ENCODE measurements at regions not wholly inside any gene's neighbourhood (a gene's known extent, or its start where the extent isn't known, plus 50 kb on each side); places are given as distances from the start of the nearest gene placed in this dataset.
"Not testable (repeated sequence)": the region's sequence is repeated elsewhere in the genome, so short reads cannot be mapped to it uniquely, and the experiment has no call there.

DNA sequence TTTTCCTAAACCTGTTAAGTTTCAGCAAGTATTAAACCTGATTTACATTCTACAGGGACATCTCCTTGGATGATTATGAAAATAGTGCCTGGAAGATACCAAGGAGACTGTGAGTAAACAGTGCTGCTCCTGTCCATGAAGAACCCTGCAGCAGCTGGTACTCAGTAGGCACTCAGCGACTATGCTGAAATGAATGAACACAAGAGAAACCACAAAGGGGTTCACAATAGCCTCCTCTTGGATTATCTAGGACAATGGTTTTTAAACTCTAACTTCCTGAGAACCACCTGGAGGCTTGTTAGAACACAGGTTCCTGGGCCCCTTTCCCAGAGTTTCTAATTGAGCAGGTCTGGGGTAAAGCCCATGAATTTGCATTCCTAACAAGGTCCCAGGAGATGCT lies 488.4 kb upstream of the UBE2E2 start:
- DNase-seq, result no peak

DNA sequence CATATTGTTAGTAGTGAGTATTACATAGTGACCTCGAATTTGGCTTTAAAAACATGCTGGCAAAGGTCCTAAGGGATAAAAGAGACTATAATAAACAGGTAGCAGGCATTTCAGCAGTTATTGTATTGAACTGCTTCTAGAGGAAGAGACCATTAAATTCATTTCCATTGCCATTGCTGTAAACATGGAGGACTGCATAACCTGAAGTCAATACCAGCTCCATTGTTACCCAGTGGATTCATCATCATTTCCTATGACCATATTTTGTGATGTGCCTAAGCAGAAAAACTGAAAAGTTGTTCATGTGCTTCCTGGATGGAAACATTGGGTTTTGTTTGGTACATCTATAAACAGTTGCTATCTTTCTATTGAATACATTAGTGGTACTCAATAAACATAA lies 482.5 kb upstream of the UBE2E2 start:
- no peak for DNase-seq

GRCh38 chr3:22724420-22724819 lies 478.7 kb upstream of the UBE2E2 start:
- no peak for DNase-seq

DNA sequence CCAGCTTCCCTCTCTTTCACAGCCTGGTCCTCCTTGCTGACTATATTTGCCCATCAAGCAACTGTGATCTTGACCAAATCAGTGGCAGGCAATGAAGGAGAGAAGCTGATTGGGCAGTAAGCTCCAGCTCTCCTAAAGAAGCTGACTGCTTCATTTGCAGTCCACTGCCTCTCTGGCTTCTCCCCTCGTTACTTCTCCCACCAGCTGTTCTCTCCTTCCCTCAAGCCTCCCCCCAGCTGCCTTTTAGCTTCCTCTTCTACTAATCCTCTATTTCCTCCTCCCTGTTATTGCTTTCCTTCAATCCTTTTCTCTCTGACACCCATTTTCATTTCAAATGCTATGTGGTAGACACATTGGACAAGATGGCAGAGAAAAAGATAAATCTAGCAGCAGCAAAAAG lies 474.7 kb upstream of the UBE2E2 start:
- no peak for DNase-seq

GRCh38 chr3:22729212-22729611 lies 473.9 kb upstream of the UBE2E2 start:
- no peak for DNase-seq

- no peak for DNase-seq
Measured at GRCh38 chr3:22729981-22730380, 473.1 kb upstream of the UBE2E2 start.

GRCh38 chr3:22730701-22731100 lies 472.4 kb upstream of the UBE2E2 start:
- no peak for DNase-seq

DNA sequence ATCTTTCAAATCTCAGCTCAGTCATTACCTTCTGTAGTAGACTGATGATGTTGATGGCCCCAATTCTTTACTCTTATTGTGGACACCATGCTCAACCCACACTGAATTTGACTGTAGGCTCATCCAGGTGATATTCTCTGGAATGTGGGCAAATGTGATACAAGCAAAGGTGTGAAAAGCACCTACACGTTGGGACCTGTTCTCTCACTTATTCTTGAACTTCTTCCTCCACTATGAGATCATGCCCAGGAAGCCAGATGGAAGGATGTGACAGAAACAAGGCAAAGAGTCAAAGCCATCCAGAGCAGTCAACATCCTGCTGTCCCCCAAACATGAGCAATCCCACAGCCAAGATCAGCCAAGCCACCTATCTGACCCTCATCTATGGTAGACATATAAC lies 471.2 kb upstream of the UBE2E2 start:
- no peak for DNase-seq

DNA sequence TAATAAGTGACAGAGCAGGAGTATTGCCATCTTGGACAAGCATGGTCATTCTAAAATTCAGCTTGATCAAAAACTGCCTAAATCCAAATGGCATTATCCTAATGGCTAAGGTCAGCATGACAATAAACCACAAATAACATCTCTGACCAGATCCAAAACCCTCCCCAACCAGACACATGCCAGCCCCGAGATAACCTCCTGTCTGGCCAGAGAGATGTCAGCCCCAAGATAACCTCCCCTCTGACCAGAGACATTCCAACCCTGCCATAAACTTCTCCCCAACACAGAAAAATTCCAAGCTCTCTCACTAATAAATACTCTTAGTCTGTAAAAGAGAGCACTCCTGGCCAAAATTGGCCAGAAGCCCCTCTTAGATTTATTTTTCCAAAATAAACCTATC lies 470.5 kb upstream of the UBE2E2 start:
- DNase-seq, result no peak

DNA sequence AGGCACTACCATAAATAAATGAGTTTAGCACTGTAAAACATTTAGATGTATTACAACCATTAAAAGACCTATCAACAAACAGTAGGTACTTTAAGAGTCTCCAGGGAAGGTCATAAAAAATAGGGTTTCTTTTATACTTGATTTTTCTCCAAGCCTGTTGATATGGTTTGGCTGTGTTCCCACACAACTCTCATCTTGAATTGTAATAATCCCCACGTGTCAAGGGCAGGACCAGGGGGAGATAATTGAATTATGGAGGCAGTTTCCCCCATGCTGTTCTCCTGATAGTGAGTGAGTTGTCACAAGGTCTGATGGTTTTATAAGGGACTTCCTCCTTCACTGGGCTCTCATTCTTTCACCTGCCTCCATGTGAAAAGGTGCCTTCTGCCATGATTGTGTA lies 468.9 kb upstream of the UBE2E2 start:
- DNase-seq, result no peak

DNA sequence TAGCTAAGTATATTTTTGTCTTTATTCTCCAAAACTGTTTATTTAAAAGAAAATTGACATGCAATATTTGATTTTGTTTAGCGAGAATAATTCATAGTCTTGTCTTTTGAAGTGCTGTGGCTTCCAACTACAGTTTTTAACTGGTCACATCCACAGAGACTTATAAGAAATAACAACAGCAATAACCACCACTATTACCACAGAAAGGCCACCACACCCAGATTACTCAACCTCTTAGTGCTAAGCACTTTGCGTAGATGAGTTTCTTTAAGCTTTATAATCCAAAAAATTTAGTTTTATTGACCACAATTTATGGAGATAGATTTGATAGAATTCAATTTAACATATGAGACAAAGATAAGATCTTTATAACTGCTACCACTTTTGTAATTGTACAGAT lies 468.4 kb upstream of the UBE2E2 start:
- no peak for DNase-seq

DNA sequence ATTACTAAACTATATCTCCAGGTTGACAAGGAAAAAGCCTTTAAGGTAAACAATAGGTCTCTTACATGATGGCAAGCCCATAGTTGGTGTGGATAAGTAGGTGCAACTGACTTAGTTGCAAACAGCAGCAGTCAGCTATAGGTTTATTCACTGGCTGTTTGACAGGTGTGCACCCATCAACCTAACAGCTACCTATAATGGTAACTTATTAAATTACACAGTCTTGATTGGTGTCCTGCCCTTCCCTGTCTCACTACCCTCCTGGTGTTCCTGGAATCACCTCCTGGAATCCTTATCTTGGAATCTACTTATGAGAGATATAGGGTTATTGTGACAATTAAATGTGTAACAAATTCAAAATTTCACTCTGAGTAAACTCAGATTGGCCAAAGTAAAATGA lies 467.8 kb upstream of the UBE2E2 start:
- DNase-seq, result no peak

DNA sequence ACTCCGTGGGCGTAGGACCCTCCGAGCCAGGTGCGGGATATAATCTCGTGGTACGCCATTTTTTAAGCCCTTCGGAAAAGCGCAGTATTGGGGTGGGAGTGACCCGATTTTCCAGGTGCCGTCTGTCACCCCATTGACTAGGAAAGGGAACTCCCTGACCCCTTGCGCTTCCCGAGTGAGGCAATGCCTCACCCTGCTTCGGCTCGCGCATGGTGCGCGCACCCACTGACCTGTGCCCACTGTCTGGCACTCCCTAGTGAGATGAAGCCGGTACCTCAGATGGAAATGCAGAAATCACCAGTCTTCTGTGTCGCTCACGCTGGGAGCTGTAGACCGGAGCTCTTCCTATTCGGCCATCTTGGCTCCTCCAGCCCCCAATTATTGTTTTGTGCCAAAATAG lies 459.7 kb upstream of the UBE2E2 start:
- not testable (repeated sequence) for DNase-seq

- no peak for DNase-seq
Measured at GRCh38 chr3:22745321-22745720, 457.8 kb upstream of the UBE2E2 start.

DNA sequence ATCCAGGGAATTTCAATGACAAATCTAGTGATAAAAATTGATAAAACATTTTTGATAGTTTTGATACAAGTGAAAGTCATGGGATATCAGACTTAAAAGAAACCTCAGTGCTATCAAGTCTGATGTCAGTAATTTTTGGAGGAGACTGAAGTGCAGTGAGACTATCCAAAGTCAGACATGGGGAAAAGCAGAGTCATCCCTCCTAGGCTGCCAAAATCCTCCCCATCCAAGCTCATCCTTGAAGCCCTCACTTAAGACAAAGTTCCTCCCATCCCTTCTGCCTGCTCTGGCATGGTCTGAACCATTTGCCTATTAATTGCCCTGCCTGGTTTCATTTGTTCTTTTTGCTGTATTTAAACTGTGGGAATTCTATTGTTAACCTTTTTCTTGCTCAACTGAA lies 456.9 kb upstream of the UBE2E2 start:
- no peak for DNase-seq

DNA sequence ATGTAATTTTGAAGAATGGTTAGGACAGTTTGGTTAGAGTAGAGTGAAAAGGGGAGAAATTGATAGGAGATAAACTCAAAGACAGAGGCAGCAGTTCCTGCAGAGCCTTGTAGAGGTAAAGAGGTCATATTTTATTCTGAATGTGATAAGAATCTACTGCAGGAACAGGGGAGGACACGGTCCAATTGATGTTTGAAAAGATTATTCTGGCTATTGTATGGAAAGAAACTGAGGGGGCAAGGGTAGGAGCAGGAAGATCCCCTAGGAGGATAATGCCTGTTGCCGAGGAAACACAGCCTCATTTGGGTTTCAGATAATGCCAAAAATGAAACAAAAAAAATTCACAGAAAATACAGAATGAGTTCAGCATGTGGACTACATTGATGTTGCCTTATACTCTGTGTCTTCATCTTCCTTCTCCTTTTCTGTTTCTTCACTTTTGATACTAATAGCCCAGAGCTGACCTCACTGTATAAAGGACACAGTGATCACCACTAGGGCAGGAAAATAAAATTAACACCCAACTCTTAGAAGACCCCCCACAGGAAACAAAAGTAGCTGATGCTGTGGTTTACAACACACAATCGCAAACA lies 454.6 kb upstream of the UBE2E2 start:
- DNase-seq, result no peak

DNA sequence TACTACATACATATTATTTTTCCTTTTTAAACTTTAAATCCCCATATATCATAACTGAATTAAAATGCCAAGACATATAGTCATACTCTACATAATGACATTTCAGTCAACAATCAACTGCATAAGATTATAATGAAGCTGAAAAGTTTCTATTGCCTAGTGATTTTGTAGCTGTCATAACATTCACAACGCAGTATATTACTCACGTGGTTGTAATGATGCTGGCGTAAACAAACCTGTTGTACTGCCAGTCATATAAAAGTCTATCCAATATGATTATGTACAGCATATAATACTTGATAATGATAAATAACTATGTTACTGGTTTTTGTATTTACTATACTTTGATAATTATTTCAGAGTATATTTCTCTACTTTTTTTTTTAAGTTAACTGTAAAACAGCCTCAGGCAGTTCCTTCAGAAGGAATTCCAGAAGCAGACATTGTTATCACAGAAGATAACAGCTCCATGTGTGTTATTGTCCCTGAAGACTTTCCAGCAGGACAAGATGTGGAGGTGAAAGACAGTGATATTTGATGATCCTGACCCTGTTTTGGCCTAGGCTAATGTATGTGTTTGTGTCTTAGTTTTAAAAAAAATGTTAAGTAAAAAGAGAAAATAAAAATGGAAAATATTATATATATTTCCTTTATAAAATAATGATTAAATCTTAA lies 443.4 kb upstream of the UBE2E2 start:
- no peak for DNase-seq

DNA sequence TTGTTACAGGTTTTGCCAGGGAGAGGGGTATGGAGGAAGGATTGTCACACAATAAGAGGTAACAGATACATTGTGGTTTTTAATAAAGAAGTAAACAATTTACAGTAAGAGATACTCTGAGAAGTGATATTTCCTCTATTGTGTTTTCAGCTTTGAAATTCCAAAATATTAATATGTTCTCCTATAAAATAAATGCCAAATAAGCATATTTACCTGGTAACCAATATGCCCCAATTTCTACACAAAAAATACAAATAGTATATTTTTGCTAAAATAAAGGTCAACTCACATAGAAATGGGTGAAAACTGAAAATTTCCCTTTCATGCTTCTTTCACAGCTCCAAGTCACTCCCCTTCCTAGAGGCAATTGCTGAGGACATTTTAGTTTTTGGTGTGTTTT lies 437.4 kb upstream of the UBE2E2 start:
- DNase-seq, result no peak

- DNase-seq, result no peak
Measured at GRCh38 chr3:22777834-22778233, 425.3 kb upstream of the UBE2E2 start.

DNA sequence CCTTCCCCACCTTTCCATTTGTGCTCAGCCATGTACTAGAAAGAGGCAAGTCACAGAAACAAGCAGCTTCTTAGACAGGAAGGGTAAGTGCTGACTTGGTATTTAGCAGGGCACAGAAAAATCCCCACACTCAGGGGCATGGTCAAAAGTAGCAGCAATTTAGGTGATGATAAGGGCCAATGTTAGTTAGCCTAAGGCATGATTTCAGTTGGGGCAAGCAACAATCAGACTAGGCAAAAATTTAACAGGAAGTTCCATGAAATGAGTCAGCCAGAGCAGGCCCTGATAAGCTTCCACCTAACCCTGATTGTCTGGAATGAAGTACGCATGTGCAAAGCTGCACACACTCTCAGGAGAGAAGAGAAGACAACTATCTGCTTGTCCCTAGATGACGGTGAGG lies 423.4 kb upstream of the UBE2E2 start:
- no peak for DNase-seq

GRCh38 chr3:22792533-22792932 lies 410.6 kb upstream of the UBE2E2 start:
- DNase-seq, result no peak

DNA sequence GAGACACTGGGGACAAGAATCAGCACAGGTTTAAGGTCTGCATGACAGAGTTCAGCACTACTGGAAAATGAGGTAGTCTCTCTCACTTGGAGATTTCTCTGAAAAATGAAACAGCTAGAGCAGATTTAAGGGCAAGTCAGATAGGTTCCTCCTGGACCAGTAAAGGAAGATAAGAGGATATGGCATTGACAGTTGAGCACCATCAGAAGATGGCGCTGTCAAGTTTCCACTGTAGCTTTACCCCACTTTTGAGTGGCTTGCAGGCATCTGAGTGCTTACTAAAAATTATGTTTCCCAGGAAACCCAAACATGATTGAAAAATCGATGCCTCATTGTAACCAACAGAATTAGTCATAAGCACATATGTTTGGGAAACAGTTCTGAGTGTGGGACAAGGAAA lies 407.2 kb upstream of the UBE2E2 start:
- DNase-seq, result no peak

DNA sequence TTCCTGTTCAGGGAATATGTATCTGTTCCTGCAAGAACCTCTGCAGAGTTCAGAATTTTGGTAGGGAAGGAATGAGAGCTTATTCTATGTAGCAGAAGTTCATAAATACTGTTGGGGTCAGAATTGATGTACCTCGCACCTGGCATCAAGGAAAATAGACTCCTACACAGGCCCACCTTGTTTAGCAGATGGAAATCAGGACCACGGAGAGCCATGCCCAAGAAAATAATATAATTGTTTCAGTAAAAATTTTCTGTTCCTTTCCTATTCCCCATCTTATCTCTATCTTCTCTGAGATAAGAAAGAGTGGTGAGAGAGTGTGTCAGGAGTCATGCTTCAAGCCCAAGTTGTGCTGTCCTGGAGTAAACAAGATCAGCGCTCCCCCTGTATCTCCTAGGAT lies 404.7 kb upstream of the UBE2E2 start:
- no peak for DNase-seq

GRCh38 chr3:22819209-22819608 lies 383.9 kb upstream of the UBE2E2 start:
- DNase-seq, result no peak

DNA sequence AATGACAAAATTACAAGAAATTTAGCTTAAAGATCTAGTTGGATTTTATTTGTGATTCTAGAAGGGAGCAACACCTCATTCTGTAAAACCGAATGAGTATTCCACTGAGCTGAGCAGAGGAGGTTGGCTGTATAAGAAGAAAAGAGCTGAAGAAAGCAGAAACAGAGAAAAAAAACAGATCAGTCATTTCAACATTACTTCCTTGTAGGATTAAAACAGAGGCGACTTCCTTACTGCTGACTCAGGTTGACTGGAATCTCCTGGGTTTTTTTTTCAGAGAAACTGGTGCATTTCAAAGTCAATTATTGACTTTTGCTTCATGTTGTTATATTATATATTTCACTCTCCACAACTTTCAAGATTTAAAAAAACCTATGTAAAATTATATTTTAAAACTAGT lies 368.1 kb upstream of the UBE2E2 start:
- no peak for DNase-seq
